ENCODE measurements at regions not wholly inside any gene's neighbourhood (a gene's known extent, or its start where the extent isn't known, plus 50 kb on each side); places are given as distances from the start of the nearest gene placed in this dataset.

- Histone ChIP-seq H3F3A (ENCODE audit: low read length, unreplicated experiment) (no peaks in the 10 kb centered on the region), H2AFZ (ENCODE audit: low read length) (no peak overlapping the region), H4K20me1 (ENCODE audit: low read length) (no peaks in the 10 kb centered on the region), H3K27me3 (ENCODE audit: low read length) (no peaks in the 10 kb centered on the region), H3K27ac (ENCODE audit: low read length) (no peak overlapping the region), H3K4me2 (ENCODE audit: low read length) (no peak overlapping the region), H3K9ac (ENCODE audit: low read length) (no peak overlapping the region), H3K79me2 (ENCODE audit: low read length) (no peaks in the 10 kb centered on the region), H3K4me3 (ENCODE audit: low read length) (no peak overlapping the region), H3K9me2 (replicated peaks; ENCODE audit: low read length) (no peaks in the 10 kb centered on the region), H3K36me3 (ENCODE audit: low read depth, low read length) (no peaks in the 10 kb centered on the region), H3K4me1 (ENCODE audit: insufficient read depth, low read length) (no peaks in the 10 kb centered on the region), H3K9me3 (ENCODE audit: low read length) (no peaks in the 10 kb centered on the region; the same call in 1 of the 2 replicates)
- BruUV-seq (replicated peaks) = no TSS peak
- no peak for DNase-seq
- intact Hi-C loops (cut with micrococcal nuclease) = no loop called here
- ChIA-PET CTCF (interaction anchor here (0.5 kb wide), 1 partner anchor 171 kb away, joined by 3 read pairs; no protein-coding TSS in a partner anchor), POLR2A (ENCODE audit: unreplicated experiment) (no interaction called here)
- no peak for ATAC-seq
- TF ChIP-seq EZH2 (IDR thresholded peaks at IDR 0.05; ENCODE audit: low read length, unreplicated experiment) = no peak
- no peak for TF ChIP-seq EZH2phosphoT487 (IDR thresholded peaks at IDR 0.05; ENCODE audit: borderline replicate concordance, low read length)
- no peak for TF ChIP-seq CTCF (conservative IDR thresholded peaks at IDR 0.05; ENCODE audit: low read depth, low read length)
These were observed 637.2 kb downstream of the POM121L12 start for GRCh38 chr7:53672681-53673080.

- TF ChIP-seq CTCF (conservative IDR thresholded peaks at IDR 0.05; ENCODE audit: low read depth, low read length) (no peak), EZH2 (IDR thresholded peaks at IDR 0.05; ENCODE audit: low read length, unreplicated experiment) (no peak), EZH2phosphoT487 (IDR thresholded peaks at IDR 0.05; ENCODE audit: borderline replicate concordance, low read length) (no peak)
- Histone ChIP-seq H3K4me1 (ENCODE audit: insufficient read depth, low read length) (no peaks in the 10 kb centered on the region), H3K4me3 (ENCODE audit: low read length) (no peak overlapping the region), H3K36me3 (ENCODE audit: low read depth, low read length) (no peaks in the 10 kb centered on the region), H4K20me1 (ENCODE audit: low read length) (no peaks in the 10 kb centered on the region), H2AFZ (ENCODE audit: low read length) (no peak overlapping the region), H3K79me2 (ENCODE audit: low read length) (no peaks in the 10 kb centered on the region), H3K27me3 (ENCODE audit: low read length) (no peaks in the 10 kb centered on the region), H3F3A (ENCODE audit: low read length, unreplicated experiment) (no peaks in the 10 kb centered on the region), H3K4me2 (ENCODE audit: low read length) (no peak overlapping the region), H3K9me2 (replicated peaks; ENCODE audit: low read length) (no peaks in the 10 kb centered on the region), H3K9ac (ENCODE audit: low read length) (no peak overlapping the region), H3K27ac (ENCODE audit: low read length) (no peak overlapping the region), H3K9me3 (ENCODE audit: low read length) (no peaks in the 10 kb centered on the region; the same call in 1 of the 2 replicates)
- intact Hi-C loops (cut with micrococcal nuclease) = no loop called here
- ChIA-PET POLR2A (ENCODE audit: unreplicated experiment) (no interaction called here), CTCF (no interaction called here)
- ATAC-seq (no peak), DNase-seq (no peak)
- no TSS peak for BruUV-seq (replicated peaks)
These were observed 640.4 kb downstream of the POM121L12 start for GRCh38 chr7:53675835-53676234.

- Histone ChIP-seq H3F3A (ENCODE audit: low read length, unreplicated experiment) (no peaks in the 10 kb centered on the region), H3K4me2 (ENCODE audit: low read length) (no peak overlapping the region), H3K9me3 (ENCODE audit: low read length) (no peaks in the 10 kb centered on the region; the same call in 1 of the 2 replicates), H3K9me2 (replicated peaks; ENCODE audit: low read length) (no peaks in the 10 kb centered on the region), H3K4me3 (ENCODE audit: low read length) (no peak overlapping the region), H3K27me3 (ENCODE audit: low read length) (no peaks in the 10 kb centered on the region), H2AFZ (ENCODE audit: low read length) (no peak overlapping the region), H3K9ac (ENCODE audit: low read length) (no peak overlapping the region), H4K20me1 (ENCODE audit: low read length) (no peaks in the 10 kb centered on the region), H3K79me2 (ENCODE audit: low read length) (no peaks in the 10 kb centered on the region), H3K4me1 (ENCODE audit: insufficient read depth, low read length) (no peaks in the 10 kb centered on the region), H3K27ac (ENCODE audit: low read length) (no peak overlapping the region), H3K36me3 (ENCODE audit: low read depth, low read length) (no peaks in the 10 kb centered on the region)
- intact Hi-C loops (cut with micrococcal nuclease) = no loop called here
- no TSS peak for BruUV-seq (replicated peaks)
- POLR2A ChIA-PET (ENCODE audit: unreplicated experiment) = no interaction called here
- TF ChIP-seq CTCF (conservative IDR thresholded peaks at IDR 0.05; ENCODE audit: low read depth, low read length) = no peak
- TF ChIP-seq EZH2phosphoT487 (IDR thresholded peaks at IDR 0.05; ENCODE audit: borderline replicate concordance, low read length) = no peak
- CTCF ChIA-PET = no interaction called here
- no peak for DNase-seq
- ATAC-seq = no peak
These were observed 649.3 kb downstream of the POM121L12 start for GRCh38 chr7:53684693-53685092.
